Astrocyte of the cerebellum (primary cell): ENCODE measurements at regions not wholly inside any gene's neighbourhood (a gene's known extent, or its start where the extent isn't known, plus 50 kb on each side); places are given as distances from the start of the nearest gene placed in this dataset.

Experiments
- DNase-seq: peaks from one replicate; pipeline ENCODE4 v3.0.0-alpha.2; 2011; ENCODE audit warnings: low read depth
- H3K4me3 ChIP-seq: 2 replicates; pipeline ENCODE4 v1.5.1; 2011; ENCODE audit warnings: mild to moderate bottlenecking, low read depth, low read length, moderate library complexity
- in situ Hi-C: cut with HindIII; loops from 2 replicates; pipeline ENCODE4 v1.10.0; 2017; ENCODE audit warnings: low sequenced_read_pairs
- TF ChIP-seq, protein P1 (sequence below): IDR thresholded peaks from 2 replicates; pipeline ENCODE4 v1.5.1; 2012; ENCODE audit warnings: low read length, low read depth, moderate library complexity, mild to moderate bottlenecking; ENCODE audit errors: missing control alignments

DNA sequence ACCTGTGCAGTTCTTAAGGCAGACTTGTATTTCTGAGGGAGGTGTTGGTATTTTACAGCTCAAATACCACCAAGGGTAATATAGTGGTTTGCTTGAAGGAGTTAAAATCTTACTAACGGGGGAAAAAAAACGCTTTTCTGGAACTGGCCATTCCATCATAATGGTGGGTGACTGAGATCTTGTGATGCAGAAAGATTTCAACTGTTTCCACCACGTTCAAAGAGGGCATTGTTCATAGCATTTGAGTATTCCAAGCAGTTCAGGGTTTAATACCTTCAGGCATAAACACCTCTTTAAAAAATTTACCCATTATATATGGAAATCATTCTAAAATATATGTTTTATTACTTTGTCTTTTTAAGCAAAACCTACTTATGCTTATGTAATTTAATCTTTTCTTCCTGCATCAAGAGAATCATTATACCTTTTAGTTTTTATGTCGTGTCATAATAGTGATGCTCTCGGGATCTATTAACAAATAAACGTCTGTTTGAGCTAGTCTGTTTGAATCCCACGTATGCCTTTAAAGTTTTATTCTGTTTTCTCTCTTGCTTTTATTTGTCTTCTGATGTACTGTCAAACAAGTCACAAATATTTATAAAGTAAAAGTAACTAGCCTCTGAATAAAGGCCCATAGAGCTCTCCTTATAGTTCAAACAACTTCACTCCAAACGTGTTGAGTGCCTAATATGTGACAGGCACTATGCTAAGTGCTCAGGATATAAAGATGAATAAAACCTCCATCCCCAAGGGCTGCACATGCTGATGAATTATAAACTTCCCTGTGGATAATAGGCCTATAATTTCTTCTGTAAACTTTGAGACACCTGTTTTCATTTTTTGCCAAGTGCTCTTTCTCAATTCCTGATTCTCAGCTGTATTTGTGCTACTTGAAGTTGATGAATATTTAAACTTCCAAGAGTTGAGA lies 298.8 kb upstream of the FERMT1 start:
- TF ChIP-seq, protein P1, sequence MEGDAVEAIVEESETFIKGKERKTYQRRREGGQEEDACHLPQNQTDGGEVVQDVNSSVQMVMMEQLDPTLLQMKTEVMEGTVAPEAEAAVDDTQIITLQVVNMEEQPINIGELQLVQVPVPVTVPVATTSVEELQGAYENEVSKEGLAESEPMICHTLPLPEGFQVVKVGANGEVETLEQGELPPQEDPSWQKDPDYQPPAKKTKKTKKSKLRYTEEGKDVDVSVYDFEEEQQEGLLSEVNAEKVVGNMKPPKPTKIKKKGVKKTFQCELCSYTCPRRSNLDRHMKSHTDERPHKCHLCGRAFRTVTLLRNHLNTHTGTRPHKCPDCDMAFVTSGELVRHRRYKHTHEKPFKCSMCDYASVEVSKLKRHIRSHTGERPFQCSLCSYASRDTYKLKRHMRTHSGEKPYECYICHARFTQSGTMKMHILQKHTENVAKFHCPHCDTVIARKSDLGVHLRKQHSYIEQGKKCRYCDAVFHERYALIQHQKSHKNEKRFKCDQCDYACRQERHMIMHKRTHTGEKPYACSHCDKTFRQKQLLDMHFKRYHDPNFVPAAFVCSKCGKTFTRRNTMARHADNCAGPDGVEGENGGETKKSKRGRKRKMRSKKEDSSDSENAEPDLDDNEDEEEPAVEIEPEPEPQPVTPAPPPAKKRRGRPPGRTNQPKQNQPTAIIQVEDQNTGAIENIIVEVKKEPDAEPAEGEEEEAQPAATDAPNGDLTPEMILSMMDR, result no peak
- in situ Hi-C loops, result no loop called here
- no peak for DNase-seq

DNA sequence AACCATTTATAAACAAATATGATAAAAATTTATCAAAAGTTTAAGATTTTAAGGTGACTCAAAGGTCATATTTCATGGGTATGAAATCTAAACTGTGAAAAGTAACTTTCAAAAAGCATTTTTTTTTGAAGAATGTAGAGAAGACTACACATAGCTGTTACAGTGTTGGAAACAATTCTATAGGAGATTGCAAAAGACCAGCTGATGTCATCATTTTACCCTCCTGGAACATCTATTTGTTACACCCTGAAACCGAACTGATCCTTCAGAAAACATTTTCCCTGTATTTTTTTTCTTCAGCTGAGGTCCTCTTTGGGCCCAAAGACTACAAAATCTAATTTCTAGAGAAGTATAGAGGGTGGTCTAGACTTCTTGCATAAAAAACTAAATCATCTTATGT lies 297.5 kb upstream of the FERMT1 start:
- no peak overlapping the region for H3K4me3 ChIP-seq
- TF ChIP-seq, protein P1, result no peak
- no peak for DNase-seq
- in situ Hi-C loops, result no loop called here

More for the DNA sequence above, 298.8 kb upstream of the FERMT1 start:
- no peak overlapping the region for H3K4me3 ChIP-seq

DNA sequence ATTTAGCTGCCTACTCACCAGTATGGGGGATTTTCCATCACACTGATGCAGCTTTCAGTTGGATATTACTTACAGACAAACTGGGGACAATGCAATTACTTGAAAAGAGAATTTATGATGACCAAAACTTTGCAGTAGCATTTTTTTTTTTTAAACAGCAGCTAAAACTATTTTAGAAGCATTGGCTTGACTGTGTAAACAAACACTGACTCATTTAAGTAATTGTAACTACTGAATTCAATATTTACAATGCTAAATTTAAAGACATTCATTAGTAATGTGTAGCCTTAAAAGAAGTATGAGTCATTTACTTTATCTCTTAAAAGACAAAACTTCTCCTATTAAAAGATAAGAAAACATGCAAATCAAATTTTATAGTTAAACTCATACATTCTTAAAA lies 295.9 kb upstream of the FERMT1 start:
- no peak for DNase-seq
- in situ Hi-C loops, result no loop called here
- TF ChIP-seq, protein P1, result no peak
- no peak overlapping the region for H3K4me3 ChIP-seq

DNA sequence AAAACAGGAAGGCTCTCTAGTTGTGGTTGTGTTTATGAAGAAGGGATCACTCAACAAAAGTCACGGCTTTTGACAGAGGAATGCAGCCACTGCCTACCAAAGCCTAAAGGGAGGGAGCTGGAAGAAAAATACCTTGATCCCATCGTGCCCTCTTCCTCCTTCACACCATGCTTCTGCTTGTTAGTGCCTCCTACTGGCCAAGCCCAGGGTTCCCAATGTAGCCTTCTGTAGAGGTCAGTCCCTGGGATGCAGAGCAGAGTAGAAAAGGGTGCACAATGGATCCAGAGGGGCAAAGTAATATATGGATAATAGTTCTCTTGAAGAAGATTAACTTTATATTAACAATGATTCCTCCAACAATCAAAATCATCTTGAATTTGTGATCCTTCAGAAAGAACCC lies 293.5 kb upstream of the FERMT1 start:
- no peak overlapping the region for H3K4me3 ChIP-seq
- in situ Hi-C loops, result no loop called here
- TF ChIP-seq, protein P1, result no peak

DNA sequence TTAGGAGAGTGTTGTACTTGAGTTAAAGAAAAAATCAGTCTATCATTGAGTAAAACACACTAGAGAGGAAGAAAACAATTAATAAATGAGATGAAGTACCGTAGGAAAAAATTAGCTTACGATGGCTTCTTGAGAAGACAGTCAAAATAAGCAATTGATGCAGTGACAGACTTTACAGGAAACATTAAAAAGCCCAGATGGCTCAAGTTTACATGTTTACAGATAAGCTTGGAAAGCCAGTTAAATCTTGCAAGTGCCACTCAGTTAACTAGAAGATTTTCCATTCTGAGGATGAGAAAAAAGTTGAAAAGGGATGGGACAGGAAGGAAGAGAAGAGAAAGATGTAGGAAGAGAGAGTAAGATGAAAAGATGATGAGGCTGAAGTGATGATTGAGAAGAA lies 288.8 kb upstream of the FERMT1 start:
- no peak overlapping the region for H3K4me3 ChIP-seq
- in situ Hi-C loops, result loop anchor here (5.0 kb wide), 1 partner anchor 74 kb away; no protein-coding TSS in a partner anchor
- no peak for DNase-seq
- TF ChIP-seq, protein P1, result no peak

More for the DNA sequence above, 293.5 kb upstream of the FERMT1 start:
- DNase-seq, result no peak

DNA sequence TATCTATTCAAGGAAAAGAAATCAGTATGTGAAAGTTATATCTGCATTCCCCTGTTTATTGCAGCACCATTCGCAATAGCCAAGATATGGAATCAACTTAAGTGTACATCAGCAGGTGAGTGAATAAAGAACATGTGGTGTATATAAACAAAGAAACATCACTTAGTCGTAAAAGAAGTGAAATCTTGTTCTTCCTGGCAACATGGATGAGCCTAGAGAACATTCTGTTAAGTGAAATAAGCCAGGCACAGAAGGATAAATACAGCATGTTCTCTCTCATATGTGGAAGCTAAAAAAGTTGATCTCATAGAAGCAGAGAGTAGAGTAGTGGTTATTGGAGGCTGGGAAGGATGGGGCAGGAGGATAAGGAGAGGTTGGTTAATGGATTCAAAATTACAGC lies 287.9 kb upstream of the FERMT1 start:
- in situ Hi-C loops, result loop anchor here (5.0 kb wide), 1 partner anchor 73 kb away; no protein-coding TSS in a partner anchor
- TF ChIP-seq, protein P1, result no peak
- no peak overlapping the region for H3K4me3 ChIP-seq
- DNase-seq, result no peak
